ENCODE measurements at regions not wholly inside any gene's neighbourhood (a gene's known extent, or its start where the extent isn't known, plus 50 kb on each side); places are given as distances from the start of the nearest gene placed in this dataset.

DNA sequence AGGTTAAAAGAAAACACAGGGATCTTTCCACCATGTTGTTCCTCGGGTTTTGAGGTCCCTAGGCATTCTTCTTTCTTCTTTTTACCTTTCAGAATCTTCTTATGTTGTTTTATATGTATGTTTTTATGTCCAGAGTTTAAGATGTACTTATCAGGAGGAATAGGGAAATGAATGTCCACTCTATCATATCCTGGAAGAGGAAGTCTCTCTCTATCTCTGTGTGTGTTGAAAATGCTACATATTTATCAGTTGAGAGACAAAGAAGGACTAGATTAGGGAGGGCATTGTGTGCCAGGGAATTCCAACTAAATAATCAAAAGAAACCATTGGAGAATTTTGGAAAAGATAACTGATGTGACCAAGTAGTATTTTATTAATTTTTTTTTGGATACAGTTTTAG lies 200.5 kb upstream of the POT1 start:
- TF ChIP-seq, protein P1, sequence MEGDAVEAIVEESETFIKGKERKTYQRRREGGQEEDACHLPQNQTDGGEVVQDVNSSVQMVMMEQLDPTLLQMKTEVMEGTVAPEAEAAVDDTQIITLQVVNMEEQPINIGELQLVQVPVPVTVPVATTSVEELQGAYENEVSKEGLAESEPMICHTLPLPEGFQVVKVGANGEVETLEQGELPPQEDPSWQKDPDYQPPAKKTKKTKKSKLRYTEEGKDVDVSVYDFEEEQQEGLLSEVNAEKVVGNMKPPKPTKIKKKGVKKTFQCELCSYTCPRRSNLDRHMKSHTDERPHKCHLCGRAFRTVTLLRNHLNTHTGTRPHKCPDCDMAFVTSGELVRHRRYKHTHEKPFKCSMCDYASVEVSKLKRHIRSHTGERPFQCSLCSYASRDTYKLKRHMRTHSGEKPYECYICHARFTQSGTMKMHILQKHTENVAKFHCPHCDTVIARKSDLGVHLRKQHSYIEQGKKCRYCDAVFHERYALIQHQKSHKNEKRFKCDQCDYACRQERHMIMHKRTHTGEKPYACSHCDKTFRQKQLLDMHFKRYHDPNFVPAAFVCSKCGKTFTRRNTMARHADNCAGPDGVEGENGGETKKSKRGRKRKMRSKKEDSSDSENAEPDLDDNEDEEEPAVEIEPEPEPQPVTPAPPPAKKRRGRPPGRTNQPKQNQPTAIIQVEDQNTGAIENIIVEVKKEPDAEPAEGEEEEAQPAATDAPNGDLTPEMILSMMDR (IDR thresholded peaks at IDR 0.05): no peak
- Histone ChIP-seq H3K27me3 (no peaks in the 10 kb centered on the region), H3K4me3 (no peak overlapping the region), H3K9me3 (no peaks in the 10 kb centered on the region), H3K27ac (no peak overlapping the region), H3K4me1 (no peaks in the 10 kb centered on the region), H3K36me3 (no peaks in the 10 kb centered on the region)
- no peak for DNase-seq
- intact Hi-C loops (cut with DNase I; ENCODE audit: low total_unique reads): no loop called here

DNA sequence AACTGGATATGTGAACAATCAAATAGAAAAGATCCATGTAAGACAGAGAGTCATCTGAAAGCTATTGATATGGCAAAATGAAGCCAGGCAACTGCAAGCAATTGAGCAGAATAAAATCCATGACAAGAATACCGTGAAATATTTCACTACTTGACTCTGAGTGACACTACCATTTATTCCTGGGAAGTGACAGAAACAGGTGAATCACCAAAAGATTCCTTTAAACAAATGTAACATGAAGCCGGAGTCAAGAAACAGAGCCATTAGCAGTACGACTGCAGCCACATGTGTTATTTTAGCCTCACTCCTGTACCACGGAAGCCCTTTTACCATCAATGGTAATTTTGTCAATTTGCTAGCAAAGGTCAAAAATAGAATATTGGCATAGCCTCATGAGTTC lies 197.7 kb upstream of the POT1 start:
- Histone ChIP-seq H3K4me3 (no peak overlapping the region), H3K27ac (no peak overlapping the region), H3K27me3 (no peaks in the 10 kb centered on the region), H3K4me1 (no peaks in the 10 kb centered on the region), H3K36me3 (no peaks in the 10 kb centered on the region), H3K9me3 (no peaks in the 10 kb centered on the region)
- no peak for DNase-seq
- TF ChIP-seq, protein P1 (IDR thresholded peaks at IDR 0.05): no peak
- intact Hi-C loops (cut with DNase I; ENCODE audit: low total_unique reads): no loop called here

DNA sequence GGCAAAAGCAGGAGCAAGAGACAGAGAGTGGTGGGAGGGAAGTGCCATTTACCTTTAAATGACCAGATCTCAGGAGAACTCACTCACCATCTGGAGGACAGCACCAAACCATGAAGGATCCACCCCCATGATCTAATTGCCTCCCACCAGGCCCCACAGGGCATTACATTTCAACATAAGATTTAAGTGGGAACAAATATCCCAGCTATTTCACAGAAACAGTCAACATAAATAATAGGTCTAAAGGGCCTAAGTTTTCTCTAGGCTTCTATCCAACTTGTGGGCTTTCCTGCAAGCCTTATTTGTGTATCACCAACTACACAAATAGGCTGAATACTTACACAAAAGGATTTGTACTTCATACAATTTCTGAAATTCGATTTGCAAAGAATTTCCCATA lies 196.8 kb upstream of the POT1 start:
- H3K27ac ChIP-seq: no peak overlapping the region
- intact Hi-C loops (cut with DNase I; ENCODE audit: low total_unique reads): no loop called here
- no peak overlapping the region for H3K4me3 ChIP-seq
- TF ChIP-seq, protein P1 (IDR thresholded peaks at IDR 0.05): no peak
- H3K36me3 ChIP-seq: no peaks in the 10 kb centered on the region
- H3K4me1 ChIP-seq: no peaks in the 10 kb centered on the region
- no peak for DNase-seq
- no peaks in the 10 kb centered on the region for H3K9me3 ChIP-seq
- no peaks in the 10 kb centered on the region for H3K27me3 ChIP-seq

DNA sequence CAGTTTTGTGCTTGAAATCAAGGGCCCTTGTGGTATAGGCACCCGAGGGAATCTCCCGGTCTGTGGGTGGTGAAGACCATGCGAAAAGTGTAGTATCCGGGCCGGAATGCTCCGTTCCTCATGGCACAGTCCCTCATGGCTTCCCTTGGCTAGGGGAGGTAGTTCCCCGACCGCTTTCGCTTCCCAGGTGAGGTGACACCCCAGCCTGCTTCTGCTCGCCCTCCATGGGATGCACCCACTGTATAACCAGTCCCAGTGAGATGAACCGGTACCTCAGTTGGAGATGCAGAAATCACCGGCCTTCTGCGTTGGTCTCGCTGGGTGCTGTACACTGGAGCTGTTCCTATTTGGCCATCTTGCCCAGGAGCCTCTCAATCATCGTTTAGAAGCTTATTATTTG lies 195.7 kb upstream of the POT1 start:
- intact Hi-C loops (cut with DNase I; ENCODE audit: low total_unique reads): no loop called here
- TF ChIP-seq, protein P1 (IDR thresholded peaks at IDR 0.05): no peak
- Histone ChIP-seq H3K4me1 (no peaks in the 10 kb centered on the region), H3K27ac (no peak overlapping the region), H3K4me3 (no peak overlapping the region), H3K27me3 (no peaks in the 10 kb centered on the region), H3K36me3 (no peaks in the 10 kb centered on the region), H3K9me3 (no peaks in the 10 kb centered on the region)
- no peak for DNase-seq

DNA sequence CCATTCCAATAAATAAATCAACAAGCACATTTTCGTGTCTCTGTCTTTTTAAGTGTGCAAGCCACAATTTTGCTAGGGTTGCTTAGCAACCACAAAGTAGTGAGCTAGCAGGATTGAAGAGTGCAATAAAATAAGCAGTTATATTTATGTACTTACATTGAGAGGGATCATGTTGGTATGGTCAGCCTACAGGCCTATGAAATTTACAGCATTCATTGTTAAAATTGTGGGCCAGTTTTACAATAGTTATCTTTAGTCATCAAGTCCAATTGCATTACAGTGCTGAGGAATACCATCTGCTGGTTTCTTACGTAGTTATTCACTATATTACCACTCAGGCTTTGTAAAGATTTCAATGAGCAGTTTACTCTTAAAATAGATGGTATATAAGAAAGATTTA lies 192.5 kb upstream of the POT1 start:
- DNase-seq: no peak
- H3K9me3 ChIP-seq: no peaks in the 10 kb centered on the region
- H3K4me1 ChIP-seq: no peaks in the 10 kb centered on the region
- no peak overlapping the region for H3K4me3 ChIP-seq
- H3K27me3 ChIP-seq: no peaks in the 10 kb centered on the region
- TF ChIP-seq, protein P1 (IDR thresholded peaks at IDR 0.05): no peak
- no peaks in the 10 kb centered on the region for H3K36me3 ChIP-seq
- H3K27ac ChIP-seq: no peak overlapping the region
- intact Hi-C loops (cut with DNase I; ENCODE audit: low total_unique reads): no loop called here

DNA sequence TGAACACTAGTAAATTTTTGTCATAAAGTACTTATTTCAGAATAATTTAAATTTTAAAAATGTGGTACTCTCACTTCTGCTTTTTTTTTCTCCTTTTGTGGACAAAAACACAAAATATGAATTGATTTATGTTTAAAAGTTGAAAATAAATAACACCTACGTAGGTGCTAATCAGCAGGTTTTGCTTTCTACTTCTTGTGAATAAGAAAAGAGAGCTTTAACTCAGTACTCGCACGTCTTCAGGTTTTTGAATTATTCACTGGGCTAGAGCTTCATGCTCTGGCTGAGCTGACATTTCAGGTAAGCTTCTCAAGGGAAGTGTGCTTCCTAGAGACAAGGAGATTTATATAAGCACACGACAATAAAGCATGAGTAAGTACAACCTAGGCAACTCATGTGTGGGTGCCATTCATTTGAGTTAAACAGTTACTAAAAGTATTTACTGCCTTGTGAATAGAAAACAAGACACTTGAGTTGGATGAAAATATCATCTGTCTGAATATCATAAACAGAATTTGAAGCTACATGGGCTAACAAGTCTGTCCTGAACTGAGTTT lies 190.0 kb upstream of the POT1 start:
- intact Hi-C loops (cut with DNase I; ENCODE audit: low total_unique reads): no loop called here

More for the DNA sequence above, 190.0 kb upstream of the POT1 start:
- TF ChIP-seq, protein P1 (IDR thresholded peaks at IDR 0.05): no peak
- Histone ChIP-seq H3K27ac (no peak overlapping the region), H3K4me1 (no peaks in the 10 kb centered on the region), H3K9me3 (no peaks in the 10 kb centered on the region), H3K36me3 (no peaks in the 10 kb centered on the region), H3K27me3 (no peaks in the 10 kb centered on the region), H3K4me3 (no peak overlapping the region)
- no peak for DNase-seq
